ENCODE measurements at regions not wholly inside any gene's neighbourhood (a gene's known extent, or its start where the extent isn't known, plus 50 kb on each side); places are given as distances from the start of the nearest gene placed in this dataset.

- no peaks in the 10 kb centered on the region for H4K20me1 ChIP-seq (replicated peaks; ENCODE audit: insufficient read depth)
- DNase-seq (ENCODE audit: low spot score) (no peak), ATAC-seq (no peak)
- no peak overlapping the region for H3K27ac ChIP-seq (ENCODE audit: low read depth)
- H2AFZ ChIP-seq, result no peak overlapping the region
- H3K9me3 Mint-ChIP-seq, result no peaks in the 10 kb centered on the region
- H3K79me2 ChIP-seq (replicated peaks; ENCODE audit: insufficient read depth), result no peaks in the 10 kb centered on the region
- TF ChIP-seq CREB1 (CRISPR knock-in tag; IDR thresholded peaks at IDR 0.05; ENCODE audit: low read depth), result no peak
- TF ChIP-seq EZH2phosphoT487 (IDR thresholded peaks at IDR 0.05; ENCODE audit: unreplicated experiment), result no peak
- TF ChIP-seq JUNB (IDR thresholded peaks at IDR 0.05; ENCODE audit: unreplicated experiment), result no peak
- no peak for TF ChIP-seq ZNF331 (CRISPR knock-in tag; IDR thresholded peaks at IDR 0.05; ENCODE audit: low read depth)
- TF ChIP-seq ZNF114 (CRISPR knock-in tag; IDR thresholded peaks at IDR 0.05), result no peak
- TF ChIP-seq CTCF (conservative IDR thresholded peaks at IDR 0.05; ENCODE audit: low read depth in 2 of 2), result no peak
- TF ChIP-seq EZH2 (IDR thresholded peaks at IDR 0.05; ENCODE audit: low read depth, unreplicated experiment), result no peak
- H3K4me1 ChIP-seq (ENCODE audit: insufficient read depth), result peaks cover 19% of the 10 kb centered on the region
- H3F3A ChIP-seq (replicated peaks; ENCODE audit: low read depth), result no peaks in the 10 kb centered on the region
- no peaks in the 10 kb centered on the region for H3K27me3 Mint-ChIP-seq (ENCODE audit: insufficient read depth, low read depth, poor library complexity)
- no peaks in the 10 kb centered on the region for H3K36me3 Mint-ChIP-seq (ENCODE audit: low read depth)
- H3K4me1 Mint-ChIP-seq, result peaks cover 13% of the 10 kb centered on the region; the same call in 2 of the 3 replicates
- H3K9me2 ChIP-seq (ENCODE audit: insufficient read depth), result no peaks in the 10 kb centered on the region
- H3K36me3 ChIP-seq (ENCODE audit: insufficient read depth), result no peaks in the 10 kb centered on the region
- no peak overlapping the region for H3K4me3 Mint-ChIP-seq
- peak overlapping the region; percentile 11; the same call in 1 of the 2 replicates for H3K27ac Mint-ChIP-seq
- no peak overlapping the region for H3K4me2 ChIP-seq
- no peaks in the 10 kb centered on the region for H3K27me3 ChIP-seq (ENCODE audit: insufficient read depth)
- H3K4me3 ChIP-seq, result no peak overlapping the region
These were observed 416.0 kb downstream of the MAN2A1 start for GRCh38 chr5:110105692-110106091.

- no peak overlapping the region for H3K4me2 ChIP-seq
- no peaks in the 10 kb centered on the region for H3K9me3 Mint-ChIP-seq
- no peaks in the 10 kb centered on the region for H3K9me2 ChIP-seq (ENCODE audit: insufficient read depth)
- no peak overlapping the region for H3K4me3 ChIP-seq
- peaks cover 19% of the 10 kb centered on the region for H3K4me1 ChIP-seq (ENCODE audit: insufficient read depth)
- no peak overlapping the region for H3K27ac Mint-ChIP-seq
- H3K27me3 Mint-ChIP-seq (ENCODE audit: insufficient read depth, low read depth, poor library complexity), result no peaks in the 10 kb centered on the region
- no peaks in the 10 kb centered on the region for H3F3A ChIP-seq (replicated peaks; ENCODE audit: low read depth)
- H3K36me3 ChIP-seq (ENCODE audit: insufficient read depth), result no peaks in the 10 kb centered on the region
- H3K36me3 Mint-ChIP-seq (ENCODE audit: low read depth), result no peaks in the 10 kb centered on the region
- H3K27ac ChIP-seq (ENCODE audit: low read depth), result no peak overlapping the region
- H3K27me3 ChIP-seq (ENCODE audit: insufficient read depth), result no peaks in the 10 kb centered on the region
- no peak for DNase-seq (ENCODE audit: low spot score)
- H3K4me3 Mint-ChIP-seq, result no peak overlapping the region
- H4K20me1 ChIP-seq (replicated peaks; ENCODE audit: insufficient read depth), result no peaks in the 10 kb centered on the region
- ATAC-seq, result no peak
- H2AFZ ChIP-seq, result no peak overlapping the region
- no peaks in the 10 kb centered on the region for H3K79me2 ChIP-seq (replicated peaks; ENCODE audit: insufficient read depth)
- peaks cover 13% of the 10 kb centered on the region; the same call in 2 of the 3 replicates for H3K4me1 Mint-ChIP-seq
- TF ChIP-seq POLR2AphosphoS5 (IDR thresholded peaks at IDR 0.05; ENCODE audit: low read depth), result no peak
- TF ChIP-seq ZNF462 (CRISPR knock-in tag; IDR thresholded peaks at IDR 0.05), result no peak
- TF ChIP-seq ZNF331 (CRISPR knock-in tag; IDR thresholded peaks at IDR 0.05; ENCODE audit: low read depth), result no peak
- no peak for TF ChIP-seq REST (IDR thresholded peaks at IDR 0.05; ENCODE audit: unreplicated experiment)
- no peak for TF ChIP-seq EZH2 (IDR thresholded peaks at IDR 0.05; ENCODE audit: low read depth, unreplicated experiment)
- TF ChIP-seq CREB1 (CRISPR knock-in tag; IDR thresholded peaks at IDR 0.05; ENCODE audit: low read depth), result no peak
- no peak for TF ChIP-seq JUNB (IDR thresholded peaks at IDR 0.05; ENCODE audit: unreplicated experiment)
- no peak for TF ChIP-seq NANOG (IDR thresholded peaks at IDR 0.05; ENCODE audit: borderline replicate concordance)
These were observed 417.0 kb downstream of the MAN2A1 start for GRCh38 chr5:110106750-110107149.

All from GM23338 (cell line).